ENCODE measurements at regions not wholly inside any gene's neighbourhood (a gene's known extent, or its start where the extent isn't known, plus 50 kb on each side); places are given as distances from the start of the nearest gene placed in this dataset.

DNA sequence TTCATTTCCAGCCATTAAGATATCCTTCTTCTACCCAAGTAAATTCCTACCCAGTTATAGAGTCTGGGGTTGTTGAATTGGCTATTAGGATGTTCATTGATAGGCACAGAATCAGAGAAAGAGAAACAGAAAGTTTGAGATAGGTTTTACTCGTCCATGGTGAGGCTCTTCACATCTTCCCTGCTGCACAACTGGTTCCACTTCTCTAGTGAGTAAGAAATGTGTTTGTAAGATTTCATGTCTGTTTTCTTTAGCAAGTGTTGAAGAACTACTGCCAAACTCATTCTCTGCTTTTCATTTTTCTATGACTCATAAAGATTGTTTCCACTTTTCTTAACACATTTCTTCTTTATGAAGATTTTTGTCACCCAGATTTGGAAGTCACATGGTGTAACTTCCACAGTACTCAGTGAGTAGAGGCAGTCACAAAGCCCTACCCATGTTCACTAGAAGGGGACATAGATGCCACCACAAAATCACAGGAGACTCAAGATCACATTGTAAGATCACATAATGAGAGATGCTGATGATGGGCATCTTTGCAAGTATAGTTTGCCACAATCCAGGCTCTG, 152.3 kb downstream of the SNX7 start:
- no peak for DNase-seq (ENCODE audit: low spot score)

DNA sequence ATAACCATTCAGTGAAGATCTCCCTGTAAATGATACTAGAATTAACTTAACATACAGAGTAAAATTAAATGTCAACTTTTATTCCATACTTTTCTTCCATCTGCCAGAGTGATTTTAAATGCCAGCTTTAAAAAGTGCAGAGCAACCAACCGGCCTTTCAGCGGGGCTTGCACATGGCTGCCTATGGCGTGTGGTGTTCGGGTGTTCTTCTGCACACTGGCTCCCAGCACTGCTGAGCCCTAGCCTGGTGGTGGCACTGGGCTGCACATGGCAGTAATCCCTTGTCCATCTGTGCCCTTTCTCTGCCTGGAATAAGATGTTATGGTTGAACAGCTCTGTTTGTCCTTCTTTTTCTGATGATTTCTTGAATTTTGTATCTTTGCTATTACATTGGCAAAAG, 156.3 kb downstream of the SNX7 start:
- DNase-seq (ENCODE audit: low spot score) = peak; percentile 76

GRCh38 chr1:98821379-98821778, 159.9 kb downstream of the SNX7 start:
- no peak for DNase-seq (ENCODE audit: low spot score)

- DNase-seq (ENCODE audit: low spot score) = no peak
Measured at GRCh38 chr1:98824736-98825135, 163.2 kb downstream of the SNX7 start.

DNA sequence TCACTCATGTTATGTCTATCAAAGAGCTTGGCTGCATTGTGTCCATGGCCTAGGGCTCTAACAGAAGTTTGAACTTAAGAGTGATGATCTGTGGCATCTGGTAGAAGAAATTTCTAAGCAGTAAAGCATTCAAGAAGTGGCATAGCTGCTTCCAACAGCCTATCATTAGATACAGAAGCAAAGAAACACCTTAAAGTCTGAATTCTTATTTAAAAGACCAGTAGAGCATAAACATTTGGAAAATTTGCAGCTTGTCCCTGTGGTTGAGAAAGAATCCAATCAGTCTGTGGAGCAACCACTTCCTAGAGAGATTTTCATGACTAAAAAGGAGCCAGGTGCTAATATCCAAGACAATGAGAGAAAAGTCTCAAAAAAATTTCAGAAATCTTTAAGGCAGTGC, 165.5 kb downstream of the SNX7 start:
- no peak for DNase-seq (ENCODE audit: low spot score)

GRCh38 chr1:98839840-98840239, 164.8 kb downstream of the PLPPR5 start:
- DNase-seq (ENCODE audit: low spot score) = no peak

Measured in D341Med (cell line).